IMR-90 (cell line): ENCODE measurements at regions not wholly inside any gene's neighbourhood (a gene's known extent, or its start where the extent isn't known, plus 50 kb on each side); places are given as distances from the start of the nearest gene placed in this dataset.

Experiments used
- ATAC-seq: fragments of 200-7000 bp; cut with Tn5 transposase; 2 replicates; pipeline ENCODE4 v1.9.1; 2020; ENCODE audit warnings: low read depth, mild to moderate bottlenecking, moderate library complexity
- BruUV-seq: library from RNA; stranded (reverse); fragments of 400-500 nt; replicated peaks from 2 replicates; lab custom pipeline; 2021; lab: Mats Ljungman, UMichigan
- CTCF ChIA-PET: fragments of 300-600 bp; formaldehyde crosslinking; extraction: SDS; loops from one replicate; lab custom pipeline; 2021; ENCODE audit warnings: antibody characterized with exemption; lab: Yijun Ruan, JAX
- POLR2A ChIA-PET: fragments of 300-600 bp; sonication (Branson Sonifier 250); formaldehyde crosslinking; loops from one replicate; lab custom pipeline; 2022; ENCODE audit warnings: antibody characterized with exemption; ENCODE audit not compliant: unreplicated experiment; lab: Charles Lee
- DNase-seq: peaks from one replicate; pipeline ENCODE4 v3.0.0; 2013
- H2AFZ ChIP-seq: replicated peaks from 2 replicates; pipeline ENCODE3; 2013; ENCODE audit warnings: low read length, mild to moderate bottlenecking; ENCODE audit not compliant: poor library complexity
- H2AK5ac ChIP-seq: 2 replicates; pipeline ENCODE4 v1.6.1; 2013; ENCODE audit warnings: low read depth, low read length, inconsistent platforms
- H2AK9ac ChIP-seq: replicated peaks from 2 replicates; pipeline ENCODE3; 2013; ENCODE audit warnings: mild to moderate bottlenecking, low read depth, low read length, moderate library complexity; ENCODE audit not compliant: poor library complexity
- H2BK120ac ChIP-seq: 2 replicates; pipeline ENCODE4 v1.6.1; 2013; ENCODE audit warnings: low read depth, low read length, inconsistent platforms
- H2BK15ac ChIP-seq: 3 replicates; pipeline ENCODE4 v1.6.1; 2013; ENCODE audit warnings: low read depth, low read length, inconsistent platforms
- H2BK20ac ChIP-seq: 2 replicates; pipeline ENCODE4 v1.6.1; 2013; ENCODE audit warnings: low read depth, mild to moderate bottlenecking, inconsistent platforms, low read length, moderate library complexity
- H2BK5ac ChIP-seq: 2 replicates; pipeline ENCODE4 v1.6.1; 2013; ENCODE audit warnings: mild to moderate bottlenecking, low read depth, low read length, inconsistent platforms; ENCODE audit not compliant: poor library complexity, severe bottlenecking
- H3K14ac ChIP-seq: replicated peaks from 2 replicates; pipeline ENCODE4 v1.6.1; 2013; ENCODE audit warnings: low read depth, low read length, inconsistent platforms
- H3K18ac ChIP-seq: 2 replicates; pipeline ENCODE4 v1.6.1; 2013; ENCODE audit warnings: low read depth, low read length, control low read depth
- H3K23ac ChIP-seq: 2 replicates; pipeline ENCODE4 v1.6.1; 2013; ENCODE audit warnings: low read depth, low read length, inconsistent platforms
- H3K27ac ChIP-seq: 2 replicates; pipeline ENCODE4 v1.5.1; 2013; ENCODE audit warnings: mild to moderate bottlenecking, control low read depth, low read length; ENCODE audit not compliant: insufficient read depth
- H3K27me3 ChIP-seq: 2 replicates; pipeline ENCODE4 v1.6.1; 2013; ENCODE audit warnings: low read length; ENCODE audit not compliant: control insufficient read depth, insufficient read depth
- H3K36me3 ChIP-seq: 2 replicates; pipeline ENCODE4 v1.6.1; 2013; ENCODE audit warnings: low read length, mixed read lengths; ENCODE audit not compliant: control insufficient read depth, insufficient read depth
- H3K4ac ChIP-seq: 2 replicates; pipeline ENCODE4 v1.6.1; 2013; ENCODE audit warnings: low read depth, low read length, inconsistent platforms
- H3K4me1 ChIP-seq: 2 replicates; pipeline ENCODE4 v1.6.1; 2013; ENCODE audit warnings: low read length, mixed read lengths; ENCODE audit not compliant: control insufficient read depth, insufficient read depth
- H3K4me2 ChIP-seq: 2 replicates; pipeline ENCODE4 v1.6.1; 2013; ENCODE audit warnings: low read depth, mild to moderate bottlenecking, control low read depth, low read length, moderate library complexity
- H3K4me3 ChIP-seq: 2 replicates; pipeline ENCODE4 v1.5.1; 2013; ENCODE audit warnings: low read depth, mild to moderate bottlenecking, control low read depth, low read length, moderate library complexity; ENCODE audit not compliant: insufficient read depth
- H3K56ac ChIP-seq: 2 replicates; pipeline ENCODE4 v1.6.1; 2013; ENCODE audit warnings: low read length, inconsistent platforms; ENCODE audit not compliant: insufficient read depth; ENCODE audit errors: extremely low read depth
- H3K79me1 ChIP-seq, 2 experiments: 2 replicates each; pipeline ENCODE4 v1.6.1; 2013; ENCODE audit warnings: low read length in 2 of 2, inconsistent platforms in 1 of 2, low read depth in 1 of 2
- H3K9ac ChIP-seq: 2 replicates; pipeline ENCODE4 v1.6.1; 2013; ENCODE audit warnings: low read depth, low read length, control low read depth
- H3K9me1 ChIP-seq: 2 replicates; pipeline ENCODE4 v1.6.1; 2013; ENCODE audit warnings: low read length, inconsistent platforms; ENCODE audit not compliant: insufficient read depth
- H3K9me3 ChIP-seq: 2 replicates; pipeline ENCODE4 v1.6.1; 2013; ENCODE audit warnings: low read length; ENCODE audit not compliant: control insufficient read depth, insufficient read depth
- H4K20me1 ChIP-seq: 2 replicates; pipeline ENCODE4 v1.6.1; 2013; ENCODE audit warnings: low read length, inconsistent platforms; ENCODE audit not compliant: insufficient read depth
- H4K5ac ChIP-seq: 2 replicates; pipeline ENCODE4 v1.6.1; 2013; ENCODE audit warnings: mild to moderate bottlenecking, low read depth, low read length, control low read depth
- H4K8ac ChIP-seq, 2 experiments: 2 replicates each; pipeline ENCODE4 v1.6.1; 2013; ENCODE audit warnings: low read depth in 2 of 2, low read length in 2 of 2, control low read depth in 1 of 2, inconsistent platforms in 1 of 2
- H4K91ac ChIP-seq: 2 replicates; pipeline ENCODE4 v1.6.1; 2013; ENCODE audit warnings: low read depth, low read length, inconsistent platforms; ENCODE audit not compliant: insufficient read depth
- BHLHE40 ChIP-seq: fragments of 150-350 bp; IDR thresholded peaks from 2 replicates; pipeline ENCODE4 v1.6.1; 2016; ENCODE audit warnings: mild to moderate bottlenecking, low read depth, low read length
- CEBPB ChIP-seq: IDR thresholded peaks from 2 replicates; pipeline ENCODE4 v1.6.1; 2012; ENCODE audit warnings: low read depth, low read length, improper control_type of control experiment
- CHD1 ChIP-seq: IDR thresholded peaks from 2 replicates; pipeline ENCODE4 v1.6.1; 2012; ENCODE audit warnings: low read depth, low read length, improper control_type of control experiment
- ELK1 ChIP-seq: fragments of 150-350 bp; IDR thresholded peaks from 2 replicates; pipeline ENCODE4 v1.6.1; 2016; ENCODE audit warnings: low read depth, mild to moderate bottlenecking, low read length, moderate library complexity, borderline replicate concordance
- FOS ChIP-seq: fragments of 150-350 bp; IDR thresholded peaks from 2 replicates; pipeline ENCODE4 v1.6.1; 2016; ENCODE audit warnings: low read depth, low read length
- MAZ ChIP-seq: IDR thresholded peaks from 2 replicates; pipeline ENCODE4 v1.6.1; 2012; ENCODE audit warnings: low read depth, mild to moderate bottlenecking, low read length, improper control_type of control experiment, moderate library complexity, borderline replicate concordance
- MXI1 ChIP-seq: IDR thresholded peaks from 2 replicates; pipeline ENCODE4 v1.6.1; 2012; ENCODE audit warnings: low read depth, mild to moderate bottlenecking, low read length, moderate library complexity, borderline replicate concordance
- POLR2A ChIP-seq: IDR thresholded peaks from 2 replicates; pipeline ENCODE4 v1.6.1; 2012; ENCODE audit warnings: mild to moderate bottlenecking, low read depth, low read length
- RAD21 ChIP-seq: IDR thresholded peaks from 2 replicates; pipeline ENCODE4 v1.6.1; 2012; ENCODE audit warnings: low read length, improper control_type of control experiment
- RCOR1 ChIP-seq: IDR thresholded peaks from 2 replicates; pipeline ENCODE4 v1.6.1; 2012; ENCODE audit warnings: mild to moderate bottlenecking, low read length, improper control_type of control experiment; ENCODE audit not compliant: insufficient replicate concordance
- RFX5 ChIP-seq: IDR thresholded peaks from 2 replicates; pipeline ENCODE4 v1.8.0; 2012; ENCODE audit warnings: low read depth, mild to moderate bottlenecking, low read length, moderate library complexity
- SMC3 ChIP-seq: fragments of 150-350 bp; IDR thresholded peaks from 2 replicates; pipeline ENCODE4 v1.6.1; 2016; ENCODE audit warnings: low read depth, mild to moderate bottlenecking, antibody characterized with exemption, low read length, moderate library complexity
- WGBS, 2 experiments: methylation state at CpG; one replicate each; pipeline versions ENCODE4 v1.1.5 to v1.1.7; 2013; ENCODE audit warnings: missing lambda C conversion rate in 2 of 2; ENCODE audit not compliant: insufficient read length in 1 of 2; ENCODE audit errors: extremely low coverage in 2 of 2; 5-methylcytosine and 5-hydroxymethylcytosine counted together
- dilution Hi-C: fragments of 300-500 bp; cut with HindIII; formaldehyde crosslinking; loops from one replicate; pipeline ENCODE4 v1.14.3; 2018; ENCODE audit warnings: low sequenced_read_pairs; ENCODE audit not compliant: unreplicated experiment
- in situ Hi-C: fragments of 300-500 bp; cut with MboI; formaldehyde crosslinking; loops from 3 replicates; pipeline ENCODE4 v1.14.3; 2019; ENCODE audit warnings: low sequenced_read_pairs, inconsistent platforms, mixed read lengths
- intact Hi-C: fragments of 100-400 bp; cut with micrococcal nuclease; formaldehyde crosslinking; loops from 2 replicates; pipeline ENCODE4 v1.10.0; 2022
- TF ChIP-seq, protein P1 (sequence below): conservative IDR thresholded peaks from 2 replicates; pipeline ENCODE4 v1.5.1; 2012; ENCODE audit warnings: mild to moderate bottlenecking, low read depth, low read length, improper control_type of control experiment

DNA sequence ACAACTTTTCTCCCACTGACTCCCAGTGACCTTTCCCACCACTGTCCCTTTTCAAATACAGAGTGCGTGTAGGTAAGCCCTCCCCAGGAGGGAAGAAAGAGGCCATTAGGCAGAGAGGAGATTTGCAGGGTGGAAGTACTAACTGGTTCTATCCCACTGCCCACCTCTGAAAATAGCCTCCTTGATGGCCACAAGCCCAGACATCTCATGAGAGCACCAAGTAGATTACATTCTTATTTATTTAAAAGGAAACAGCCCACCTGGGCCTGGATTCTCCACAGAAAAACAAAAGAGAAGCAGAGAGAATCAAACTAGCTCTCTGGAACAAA lies 445.3 kb downstream of the FOXO1 start:
- in situ Hi-C loops: no loop called here
- no TSS peak for BruUV-seq

More for the DNA sequence above, 445.3 kb downstream of the FOXO1 start:
- Histone ChIP-seq H2BK5ac (no peak overlapping the region), H3K27ac (no peak overlapping the region), H3K9me1 (no peaks in the 10 kb centered on the region), H3K56ac (no peak overlapping the region), H4K8ac (no peak overlapping the region), H2AK9ac (no peak overlapping the region), H3K23ac (no peak overlapping the region), H3K79me1 (no peaks in the 10 kb centered on the region), H3K4ac (no peak overlapping the region), H2AFZ (no peak overlapping the region), H3K9me3 (no peaks in the 10 kb centered on the region), H3K36me3 (no peaks in the 10 kb centered on the region), H3K18ac (no peak overlapping the region), H3K4me1 (no peaks in the 10 kb centered on the region), H3K27me3 (no peaks in the 10 kb centered on the region), H2BK15ac (no peak overlapping the region), H3K14ac (no peak overlapping the region), H4K5ac (no peak overlapping the region), H3K4me3 (no peak overlapping the region), H3K9ac (no peak overlapping the region), H2BK20ac (no peak overlapping the region), H4K91ac (no peak overlapping the region), H3K4me2 (no peak overlapping the region), H4K20me1 (no peaks in the 10 kb centered on the region), H2BK120ac (no peak overlapping the region), H2AK5ac (no peak overlapping the region)
- POLR2A ChIA-PET: no interaction called here
- dilution Hi-C loops (no loop called here), intact Hi-C loops (no loop called here)
- CTCF ChIA-PET: no interaction called here
- no peak for DNase-seq
- no peak for ATAC-seq
- no CpG with 5 or more reads among the region's 1 CpG for WGBS, 2 experiments
- TF ChIP-seq ELK1 (no peak), SMC3 (no peak), CHD1 (no peak), MAZ (no peak), RFX5 (no peak), POLR2A (no peak), BHLHE40 (no peak), RAD21 (no peak), MXI1 (no peak), FOS (no peak), CEBPB (no peak), RCOR1 (no peak)
- TF ChIP-seq, protein P1, sequence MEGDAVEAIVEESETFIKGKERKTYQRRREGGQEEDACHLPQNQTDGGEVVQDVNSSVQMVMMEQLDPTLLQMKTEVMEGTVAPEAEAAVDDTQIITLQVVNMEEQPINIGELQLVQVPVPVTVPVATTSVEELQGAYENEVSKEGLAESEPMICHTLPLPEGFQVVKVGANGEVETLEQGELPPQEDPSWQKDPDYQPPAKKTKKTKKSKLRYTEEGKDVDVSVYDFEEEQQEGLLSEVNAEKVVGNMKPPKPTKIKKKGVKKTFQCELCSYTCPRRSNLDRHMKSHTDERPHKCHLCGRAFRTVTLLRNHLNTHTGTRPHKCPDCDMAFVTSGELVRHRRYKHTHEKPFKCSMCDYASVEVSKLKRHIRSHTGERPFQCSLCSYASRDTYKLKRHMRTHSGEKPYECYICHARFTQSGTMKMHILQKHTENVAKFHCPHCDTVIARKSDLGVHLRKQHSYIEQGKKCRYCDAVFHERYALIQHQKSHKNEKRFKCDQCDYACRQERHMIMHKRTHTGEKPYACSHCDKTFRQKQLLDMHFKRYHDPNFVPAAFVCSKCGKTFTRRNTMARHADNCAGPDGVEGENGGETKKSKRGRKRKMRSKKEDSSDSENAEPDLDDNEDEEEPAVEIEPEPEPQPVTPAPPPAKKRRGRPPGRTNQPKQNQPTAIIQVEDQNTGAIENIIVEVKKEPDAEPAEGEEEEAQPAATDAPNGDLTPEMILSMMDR: no peak
